ENCODE measurements at regions not wholly inside any gene's neighbourhood (a gene's known extent, or its start where the extent isn't known, plus 50 kb on each side); places are given as distances from the start of the nearest gene placed in this dataset.
"Not testable (repeated sequence)": the region's sequence is repeated elsewhere in the genome, so short reads cannot be mapped to it uniquely, and the experiment has no call there.

GRCh38 chr12:116433249-116433648, 125.9 kb upstream of the MAP1LC3B2 start:
- no peak for DNase-seq

- peak in 1 of 2 donors; percentile 12 for DNase-seq
Measured at GRCh38 chr12:116434155-116435011, 124.8 kb upstream of the MAP1LC3B2 start.

GRCh38 chr12:116435984-116436383, 123.2 kb upstream of the MAP1LC3B2 start:
- no peak for DNase-seq

GRCh38 chr12:116436561-116437249, 122.5 kb upstream of the MAP1LC3B2 start:
- no peak for DNase-seq

GRCh38 chr12:116441292-116441691, 117.9 kb upstream of the MAP1LC3B2 start:
- DNase-seq = peak in 1 of 2 donors; percentile 12

- no peak for DNase-seq
Measured at GRCh38 chr12:116442304-116442703, 116.9 kb upstream of the MAP1LC3B2 start.

- DNase-seq = no peak
Measured at GRCh38 chr12:116442946-116443345, 116.2 kb upstream of the MAP1LC3B2 start.

- no peak for DNase-seq
Measured at GRCh38 chr12:116443821-116444589, 115.2 kb upstream of the MAP1LC3B2 start.

GRCh38 chr12:116444590-116444943, 114.6 kb upstream of the MAP1LC3B2 start:
- DNase-seq = no peak

- DNase-seq = no peak
Measured at GRCh38 chr12:116448165-116448739, 110.9 kb upstream of the MAP1LC3B2 start.

GRCh38 chr12:116450406-116450910, 108.7 kb upstream of the MAP1LC3B2 start:
- DNase-seq = no peak

GRCh38 chr12:116452975-116453374, 106.2 kb upstream of the MAP1LC3B2 start:
- not testable (repeated sequence) for DNase-seq

GRCh38 chr12:116453631-116454030, 105.5 kb upstream of the MAP1LC3B2 start:
- DNase-seq = no peak

- DNase-seq = no peak
Measured at GRCh38 chr12:116454076-116454475, 105.1 kb upstream of the MAP1LC3B2 start.

GRCh38 chr12:116454950-116455447, 104.2 kb upstream of the MAP1LC3B2 start:
- DNase-seq = no peak

GRCh38 chr12:116455540-116456329, 103.4 kb upstream of the MAP1LC3B2 start:
- no peak for DNase-seq

GRCh38 chr12:116456330-116457082, 102.7 kb upstream of the MAP1LC3B2 start:
- no peak for DNase-seq

GRCh38 chr12:116458492-116458891, 100.7 kb upstream of the MAP1LC3B2 start:
- DNase-seq = no peak

- DNase-seq = no peak
Measured at GRCh38 chr12:116459011-116459875, 99.9 kb upstream of the MAP1LC3B2 start.
